ENCODE measurements at regions not wholly inside any gene's neighbourhood (a gene's known extent, or its start where the extent isn't known, plus 50 kb on each side); places are given as distances from the start of the nearest gene placed in this dataset.

DNA sequence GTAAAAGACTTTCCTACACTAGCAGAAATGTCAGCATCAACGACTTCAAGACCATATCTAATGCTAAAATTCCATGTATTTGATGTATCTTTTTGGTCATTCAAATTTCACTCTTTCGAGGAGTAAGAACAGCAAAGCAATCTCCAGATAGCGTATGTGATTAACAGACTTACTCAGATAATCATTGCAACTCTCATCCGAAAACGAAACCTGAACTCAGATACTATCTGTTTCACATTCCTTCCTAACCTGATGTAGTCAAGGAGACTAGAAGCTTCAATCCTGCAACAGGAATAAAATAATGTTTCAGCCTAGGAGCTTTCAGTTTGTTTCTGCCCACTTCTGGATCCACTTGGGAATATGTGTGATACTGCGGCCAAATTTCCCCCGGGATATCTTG, 286.3 kb downstream of the NUAK1 start:
- Histone ChIP-seq H3K4me1 (ENCODE audit: insufficient read depth, low read length) (no peaks in the 10 kb centered on the region), H3K4me3 (ENCODE audit: low read length) (no peak overlapping the region), H3K27me3 (ENCODE audit: insufficient read depth, low read length) (no peaks in the 10 kb centered on the region), H3K36me3 (ENCODE audit: insufficient read depth, low read depth, low read length) (no peaks in the 10 kb centered on the region), H3K9me3 (ENCODE audit: insufficient read depth, low read depth, low read length) (no peaks in the 10 kb centered on the region), H3K27ac (ENCODE audit: low read length) (no peak overlapping the region), H3K9ac (ENCODE audit: low read depth, low read length) (no peak overlapping the region)

GRCh38 chr12:105852951-105853350, 285.8 kb downstream of the NUAK1 start:
- no peak overlapping the region for H3K27ac ChIP-seq (ENCODE audit: low read length)
- H3K9me3 ChIP-seq (ENCODE audit: insufficient read depth, low read depth, low read length) = no peaks in the 10 kb centered on the region
- no peak overlapping the region for H3K9ac ChIP-seq (ENCODE audit: low read depth, low read length)
- no peaks in the 10 kb centered on the region for H3K4me1 ChIP-seq (ENCODE audit: insufficient read depth, low read length)
- no peak overlapping the region for H3K4me3 ChIP-seq (ENCODE audit: low read length)
- H3K27me3 ChIP-seq (ENCODE audit: insufficient read depth, low read length) = no peaks in the 10 kb centered on the region
- no peaks in the 10 kb centered on the region for H3K36me3 ChIP-seq (ENCODE audit: insufficient read depth, low read depth, low read length)

- H3K27ac ChIP-seq (ENCODE audit: low read length) = no peak overlapping the region
- H3K4me1 ChIP-seq (ENCODE audit: insufficient read depth, low read length) = no peaks in the 10 kb centered on the region
- no peak overlapping the region for H3K9ac ChIP-seq (ENCODE audit: low read depth, low read length)
- no peaks in the 10 kb centered on the region for H3K27me3 ChIP-seq (ENCODE audit: insufficient read depth, low read length)
- no peaks in the 10 kb centered on the region for H3K9me3 ChIP-seq (ENCODE audit: insufficient read depth, low read depth, low read length)
- H3K4me3 ChIP-seq (ENCODE audit: low read length) = no peak overlapping the region
- H3K36me3 ChIP-seq (ENCODE audit: insufficient read depth, low read depth, low read length) = no peaks in the 10 kb centered on the region
Observed at GRCh38 chr12:105854071-105854470, 284.7 kb downstream of the NUAK1 start.

DNA sequence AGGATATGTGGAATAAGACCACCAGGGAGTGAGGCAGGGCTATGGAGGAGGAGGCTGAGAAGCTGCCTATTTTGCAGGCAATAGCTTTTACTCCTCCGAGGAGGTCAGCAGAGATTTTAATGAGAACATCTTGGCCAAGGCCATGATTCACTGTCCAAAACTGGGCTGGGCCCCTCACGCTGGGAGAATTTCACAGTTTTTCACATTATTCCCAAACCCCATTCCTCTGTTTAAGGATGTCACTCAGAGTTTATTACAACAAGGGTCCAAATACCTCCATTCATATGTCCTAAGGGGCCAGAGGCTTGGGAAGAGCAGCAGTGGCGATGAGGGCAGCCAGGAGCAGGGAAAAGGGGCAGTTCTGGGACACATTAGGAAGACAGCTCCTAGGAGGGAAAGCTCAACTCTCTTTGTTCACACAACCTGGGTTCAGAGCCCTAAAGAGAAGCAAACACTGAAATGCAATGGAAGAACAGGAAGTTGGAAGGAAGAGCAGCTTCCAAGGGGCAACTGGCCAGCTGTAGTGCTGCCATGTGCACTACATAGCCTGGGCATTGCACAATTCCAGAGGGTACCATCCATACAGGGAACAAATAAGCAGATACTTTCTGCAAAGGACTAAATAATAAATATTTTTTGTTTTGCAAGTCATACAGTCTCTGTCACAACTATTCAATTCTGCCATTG, 283.2 kb downstream of the NUAK1 start:
- H3K27me3 ChIP-seq (ENCODE audit: insufficient read depth, low read length) = no peaks in the 10 kb centered on the region

DNA sequence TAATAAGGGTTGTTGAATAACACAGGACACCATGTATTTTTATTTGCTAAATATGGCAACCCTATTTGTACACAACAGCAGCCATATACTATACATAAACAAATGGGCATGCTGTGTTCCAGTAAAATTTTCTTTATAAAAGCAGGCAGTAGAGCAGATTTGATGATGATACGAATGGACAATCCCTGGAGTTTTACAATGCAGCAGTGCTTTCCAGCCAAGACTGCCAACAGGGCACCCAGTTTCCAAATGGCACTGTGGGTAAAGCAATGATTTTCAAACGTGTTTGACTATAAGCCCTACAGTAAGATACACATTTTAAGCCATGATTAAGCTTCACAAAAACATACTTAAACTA, 282.7 kb downstream of the NUAK1 start:
- H3K4me1 ChIP-seq (ENCODE audit: insufficient read depth, low read length) = no peaks in the 10 kb centered on the region; the same call in 1 of the 2 replicates
- no peaks in the 10 kb centered on the region for H3K9me3 ChIP-seq (ENCODE audit: insufficient read depth, low read depth, low read length)
- no peaks in the 10 kb centered on the region for H3K36me3 ChIP-seq (ENCODE audit: insufficient read depth, low read depth, low read length)
- H3K9ac ChIP-seq (ENCODE audit: low read depth, low read length) = no peak overlapping the region
- no peaks in the 10 kb centered on the region for H3K27me3 ChIP-seq (ENCODE audit: insufficient read depth, low read length)
- no peak overlapping the region for H3K4me3 ChIP-seq (ENCODE audit: low read length)
- no peak overlapping the region for H3K27ac ChIP-seq (ENCODE audit: low read length)

More for the DNA sequence above, 283.2 kb downstream of the NUAK1 start:
- no peak overlapping the region for H3K27ac ChIP-seq (ENCODE audit: low read length)
- H3K9me3 ChIP-seq (ENCODE audit: insufficient read depth, low read depth, low read length) = no peaks in the 10 kb centered on the region
- H3K36me3 ChIP-seq (ENCODE audit: insufficient read depth, low read depth, low read length) = no peaks in the 10 kb centered on the region
- no peak overlapping the region for H3K9ac ChIP-seq (ENCODE audit: low read depth, low read length)
- no peaks in the 10 kb centered on the region; the same call in 1 of the 2 replicates for H3K4me1 ChIP-seq (ENCODE audit: insufficient read depth, low read length)
- H3K4me3 ChIP-seq (ENCODE audit: low read length) = no peak overlapping the region

DNA sequence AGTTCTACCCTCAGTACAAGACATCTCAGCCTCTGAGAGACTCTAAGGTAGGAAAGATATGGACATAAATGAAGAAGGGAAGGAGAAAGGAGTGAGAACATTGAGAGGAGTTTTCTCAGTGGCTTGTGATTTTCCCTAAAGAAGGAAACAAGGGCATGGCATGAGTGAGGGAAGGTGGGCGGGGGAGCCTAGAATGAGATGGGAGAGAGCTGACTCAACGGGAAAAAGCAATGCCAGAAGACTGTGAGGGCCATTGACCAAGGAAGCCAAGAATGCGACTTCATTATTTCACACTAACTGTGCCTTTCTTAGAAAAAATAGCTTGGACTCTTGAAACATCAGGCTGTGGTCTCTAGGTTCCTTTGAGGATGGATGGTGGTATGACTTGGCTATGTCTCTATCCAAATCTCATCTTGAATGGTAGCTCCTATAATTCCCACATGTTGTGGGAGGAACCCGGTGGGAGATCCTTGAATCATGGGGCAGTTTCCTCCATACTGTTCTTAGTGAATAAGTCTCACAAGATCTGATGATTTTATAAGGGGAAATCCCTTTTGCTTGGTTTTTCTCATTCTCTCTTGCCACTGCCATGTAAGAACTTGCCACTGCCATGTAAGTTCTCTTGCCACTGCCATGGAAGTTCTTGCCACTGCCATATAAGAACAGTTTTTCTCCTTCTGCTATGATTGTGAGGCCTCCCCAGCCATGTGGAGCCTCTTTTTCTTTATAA, 279.6 kb downstream of the NUAK1 start:
- no peaks in the 10 kb centered on the region for H3K36me3 ChIP-seq (ENCODE audit: insufficient read depth, low read depth, low read length)
- no peak overlapping the region for H3K9ac ChIP-seq (ENCODE audit: low read depth, low read length)
- H3K27ac ChIP-seq (ENCODE audit: low read length) = no peak overlapping the region
- peaks cover 4% of the 10 kb centered on the region; the same call in 1 of the 2 replicates for H3K9me3 ChIP-seq (ENCODE audit: insufficient read depth, low read depth, low read length)
- no peak overlapping the region for H3K4me3 ChIP-seq (ENCODE audit: low read length)
- no peaks in the 10 kb centered on the region for H3K27me3 ChIP-seq (ENCODE audit: insufficient read depth, low read length)
- H3K4me1 ChIP-seq (ENCODE audit: insufficient read depth, low read length) = no peaks in the 10 kb centered on the region; the same call in 1 of the 2 replicates

- Histone ChIP-seq H3K4me1 (ENCODE audit: insufficient read depth, low read length) (no peaks in the 10 kb centered on the region; the same call in 1 of the 2 replicates), H3K9ac (ENCODE audit: low read depth, low read length) (no peak overlapping the region), H3K27me3 (ENCODE audit: insufficient read depth, low read length) (no peaks in the 10 kb centered on the region), H3K9me3 (ENCODE audit: insufficient read depth, low read depth, low read length) (peaks cover 4% of the 10 kb centered on the region; the same call in 1 of the 2 replicates), H3K27ac (ENCODE audit: low read length) (no peak overlapping the region), H3K36me3 (ENCODE audit: insufficient read depth, low read depth, low read length) (no peaks in the 10 kb centered on the region), H3K4me3 (ENCODE audit: low read length) (no peak overlapping the region)
Observed at GRCh38 chr12:105860561-105861207, 278.1 kb downstream of the NUAK1 start.

GRCh38 chr12:105861227-105861626, 277.5 kb downstream of the NUAK1 start:
- no peak overlapping the region for H3K4me3 ChIP-seq (ENCODE audit: low read length)
- peaks cover 4% of the 10 kb centered on the region; the same call in 1 of the 2 replicates for H3K9me3 ChIP-seq (ENCODE audit: insufficient read depth, low read depth, low read length)
- no peaks in the 10 kb centered on the region; the same call in 1 of the 2 replicates for H3K4me1 ChIP-seq (ENCODE audit: insufficient read depth, low read length)
- no peaks in the 10 kb centered on the region for H3K27me3 ChIP-seq (ENCODE audit: insufficient read depth, low read length)
- no peak overlapping the region for H3K9ac ChIP-seq (ENCODE audit: low read depth, low read length)
- H3K36me3 ChIP-seq (ENCODE audit: insufficient read depth, low read depth, low read length) = no peaks in the 10 kb centered on the region
- no peak overlapping the region for H3K27ac ChIP-seq (ENCODE audit: low read length)

DNA sequence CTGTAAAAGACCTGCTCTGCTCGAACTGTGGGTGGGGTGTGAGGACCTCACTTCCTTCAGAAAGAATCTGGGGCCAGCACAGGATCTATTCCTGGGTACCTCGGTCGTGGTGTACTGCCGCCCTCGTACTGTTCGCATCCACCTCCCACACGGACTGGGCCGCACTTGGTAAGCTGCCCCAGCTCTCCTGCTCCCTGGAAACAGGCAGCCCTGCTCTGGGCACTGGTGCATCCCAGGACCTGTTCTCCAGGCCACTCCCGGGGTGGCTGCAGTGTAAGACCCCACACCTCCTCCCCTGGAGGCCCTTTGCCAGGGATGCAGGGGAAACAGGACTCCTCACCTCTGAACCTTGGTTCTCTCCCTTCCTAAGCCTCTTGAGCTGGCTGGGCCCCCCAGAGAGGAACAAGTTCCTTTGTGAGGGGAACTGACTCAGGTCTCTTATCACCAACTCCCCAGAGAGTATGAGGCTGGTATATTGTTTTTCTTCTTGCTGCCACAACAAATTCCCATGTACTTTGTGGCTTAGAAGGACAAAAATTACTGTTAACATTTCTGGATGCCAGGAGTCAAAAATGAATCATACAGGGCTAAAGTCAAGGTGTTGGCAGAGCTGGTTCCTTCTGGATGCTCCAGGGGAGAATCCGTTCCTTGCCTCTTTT, 276.5 kb downstream of the NUAK1 start:
- Histone ChIP-seq H3K4me3 (ENCODE audit: low read length) (no peak overlapping the region), H3K9me3 (ENCODE audit: insufficient read depth, low read depth, low read length) (peaks cover 4% of the 10 kb centered on the region; the same call in 1 of the 2 replicates), H3K27ac (ENCODE audit: low read length) (no peak overlapping the region), H3K27me3 (ENCODE audit: insufficient read depth, low read length) (no peaks in the 10 kb centered on the region), H3K36me3 (ENCODE audit: insufficient read depth, low read depth, low read length) (no peaks in the 10 kb centered on the region), H3K4me1 (ENCODE audit: insufficient read depth, low read length) (no peaks in the 10 kb centered on the region; the same call in 1 of the 2 replicates), H3K9ac (ENCODE audit: low read depth, low read length) (no peak overlapping the region)

- Histone ChIP-seq H3K9me3 (ENCODE audit: insufficient read depth, low read depth, low read length) (peaks cover 4% of the 10 kb centered on the region; the same call in 1 of the 2 replicates), H3K9ac (ENCODE audit: low read depth, low read length) (no peak overlapping the region), H3K36me3 (ENCODE audit: insufficient read depth, low read depth, low read length) (no peaks in the 10 kb centered on the region), H3K4me3 (ENCODE audit: low read length) (no peak overlapping the region), H3K4me1 (ENCODE audit: insufficient read depth, low read length) (no peaks in the 10 kb centered on the region; the same call in 1 of the 2 replicates), H3K27ac (ENCODE audit: low read length) (no peak overlapping the region), H3K27me3 (ENCODE audit: insufficient read depth, low read length) (no peaks in the 10 kb centered on the region)
Observed at GRCh38 chr12:105864316-105864715, 274.4 kb downstream of the NUAK1 start.

GRCh38 chr12:105864901-105865300, 273.9 kb downstream of the NUAK1 start:
- H3K9ac ChIP-seq (ENCODE audit: low read depth, low read length) = no peak overlapping the region
- H3K36me3 ChIP-seq (ENCODE audit: insufficient read depth, low read depth, low read length) = no peaks in the 10 kb centered on the region
- peaks cover 4% of the 10 kb centered on the region; the same call in 1 of the 2 replicates for H3K9me3 ChIP-seq (ENCODE audit: insufficient read depth, low read depth, low read length)
- H3K27ac ChIP-seq (ENCODE audit: low read length) = no peak overlapping the region
- H3K4me1 ChIP-seq (ENCODE audit: insufficient read depth, low read length) = no peaks in the 10 kb centered on the region; the same call in 1 of the 2 replicates
- no peaks in the 10 kb centered on the region for H3K27me3 ChIP-seq (ENCODE audit: insufficient read depth, low read length)
- no peak overlapping the region for H3K4me3 ChIP-seq (ENCODE audit: low read length)
